Hepatocyte (in vitro differentiated cells): ENCODE measurements at regions not wholly inside any gene's neighbourhood (a gene's known extent, or its start where the extent isn't known, plus 50 kb on each side); places are given as distances from the start of the nearest gene placed in this dataset.

Experiments used
- DNase-seq: peaks from one replicate; pipeline ENCODE4 v3.0.0-alpha.2; 2016; ENCODE audit warnings: low spot score
- H2AFZ ChIP-seq: fragments of 200-600 bp; sonication (generic); 2 replicates; pipeline ENCODE4 v1.6.0; 2016; ENCODE audit warnings: antibody characterized with exemption, mild to moderate bottlenecking
- H3K27ac ChIP-seq: fragments of 200-600 bp; sonication (generic); 2 replicates; pipeline ENCODE4 v1.5.1; 2016; ENCODE audit warnings: mild to moderate bottlenecking
- H3K27me3 ChIP-seq: fragments of 200-600 bp; sonication (generic); 2 replicates; pipeline ENCODE4 v1.6.1; 2016
- H3K36me3 ChIP-seq: fragments of 200-600 bp; sonication (generic); replicated peaks from 2 replicates; pipeline ENCODE4 v1.5.1; 2016; ENCODE audit warnings: low read depth; ENCODE audit not compliant: insufficient read depth
- H3K4me1 ChIP-seq: fragments of 200-600 bp; sonication (generic); 2 replicates; pipeline ENCODE4 v1.5.1; 2016; ENCODE audit warnings: mild to moderate bottlenecking, moderate library complexity; ENCODE audit not compliant: insufficient read depth
- H3K4me2 ChIP-seq: fragments of 200-600 bp; sonication (generic); 2 replicates; pipeline ENCODE4 v1.6.0; 2016
- H3K4me3 ChIP-seq: fragments of 200-600 bp; sonication (generic); 2 replicates; pipeline ENCODE4 v1.5.1; 2016; ENCODE audit warnings: mild to moderate bottlenecking
- H3K79me2 ChIP-seq: fragments of 200-600 bp; sonication (generic); 2 replicates; pipeline ENCODE4 v1.6.0; 2017; ENCODE audit warnings: mild to moderate bottlenecking
- H3K9me2 ChIP-seq: fragments of 200-600 bp; sonication (generic); replicated peaks from 2 replicates; pipeline ENCODE4 v1.6.0; 2017; ENCODE audit warnings: mild to moderate bottlenecking; ENCODE audit not compliant: insufficient read depth
- H3K9me3 ChIP-seq: fragments of 200-600 bp; sonication (generic); 2 replicates; pipeline ENCODE4 v1.5.1; 2016; ENCODE audit warnings: low read depth, mild to moderate bottlenecking
- H4K20me1 ChIP-seq: fragments of 200-600 bp; sonication (generic); 2 replicates; pipeline ENCODE4 v1.6.0; 2016; ENCODE audit warnings: mild to moderate bottlenecking; ENCODE audit not compliant: insufficient read depth, poor library complexity, severe bottlenecking
- EZH2 ChIP-seq: fragments of 200-600 bp; sonication (generic); IDR thresholded peaks from 2 replicates; pipeline ENCODE4 v1.6.1; 2016; ENCODE audit warnings: antibody characterized with exemption, mild to moderate bottlenecking, borderline replicate concordance
- EZH2phosphoT487 ChIP-seq: fragments of 200-600 bp; sonication (generic); IDR thresholded peaks from one replicate; pipeline ENCODE4 v1.6.1; 2018; ENCODE audit warnings: antibody characterized with exemption, mild to moderate bottlenecking, low read depth, moderate library complexity; ENCODE audit not compliant: unreplicated experiment, severe bottlenecking
- WGBS: methylation state at CpG from one replicate; pipeline ENCODE4 v1.1.6; 2016; ENCODE audit warnings: low lambda C conversion rate; ENCODE audit errors: missing lambda C conversion rate; 5-methylcytosine and 5-hydroxymethylcytosine counted together
- TF ChIP-seq, protein P1 (sequence below): fragments of 200-600 bp; sonication (generic); IDR thresholded peaks from 2 replicates; pipeline ENCODE4 v1.5.1; 2016; ENCODE audit warnings: antibody characterized with exemption, mild to moderate bottlenecking; ENCODE audit not compliant: poor library complexity

GRCh38 chr15:95868450-95868849 lies 462.1 kb upstream of the NR2F2 start:
- no peak for TF ChIP-seq EZH2phosphoT487
- TF ChIP-seq, protein P1, sequence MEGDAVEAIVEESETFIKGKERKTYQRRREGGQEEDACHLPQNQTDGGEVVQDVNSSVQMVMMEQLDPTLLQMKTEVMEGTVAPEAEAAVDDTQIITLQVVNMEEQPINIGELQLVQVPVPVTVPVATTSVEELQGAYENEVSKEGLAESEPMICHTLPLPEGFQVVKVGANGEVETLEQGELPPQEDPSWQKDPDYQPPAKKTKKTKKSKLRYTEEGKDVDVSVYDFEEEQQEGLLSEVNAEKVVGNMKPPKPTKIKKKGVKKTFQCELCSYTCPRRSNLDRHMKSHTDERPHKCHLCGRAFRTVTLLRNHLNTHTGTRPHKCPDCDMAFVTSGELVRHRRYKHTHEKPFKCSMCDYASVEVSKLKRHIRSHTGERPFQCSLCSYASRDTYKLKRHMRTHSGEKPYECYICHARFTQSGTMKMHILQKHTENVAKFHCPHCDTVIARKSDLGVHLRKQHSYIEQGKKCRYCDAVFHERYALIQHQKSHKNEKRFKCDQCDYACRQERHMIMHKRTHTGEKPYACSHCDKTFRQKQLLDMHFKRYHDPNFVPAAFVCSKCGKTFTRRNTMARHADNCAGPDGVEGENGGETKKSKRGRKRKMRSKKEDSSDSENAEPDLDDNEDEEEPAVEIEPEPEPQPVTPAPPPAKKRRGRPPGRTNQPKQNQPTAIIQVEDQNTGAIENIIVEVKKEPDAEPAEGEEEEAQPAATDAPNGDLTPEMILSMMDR = no peak
- no peak for TF ChIP-seq EZH2
- Histone ChIP-seq H3K4me2 (no peak overlapping the region), H2AFZ (no peak overlapping the region), H3K79me2 (no peaks in the 10 kb centered on the region), H3K27me3 (no peaks in the 10 kb centered on the region), H3K36me3 (no peaks in the 10 kb centered on the region), H3K9me2 (no peaks in the 10 kb centered on the region), H3K4me3 (no peak overlapping the region), H3K4me1 (no peaks in the 10 kb centered on the region), H4K20me1 (no peaks in the 10 kb centered on the region), H3K9me3 (no peaks in the 10 kb centered on the region), H3K27ac (no peak overlapping the region)
- DNase-seq = no peak
- WGBS = 71% methylated on average over 5 of the region's 5 CpGs

DNA sequence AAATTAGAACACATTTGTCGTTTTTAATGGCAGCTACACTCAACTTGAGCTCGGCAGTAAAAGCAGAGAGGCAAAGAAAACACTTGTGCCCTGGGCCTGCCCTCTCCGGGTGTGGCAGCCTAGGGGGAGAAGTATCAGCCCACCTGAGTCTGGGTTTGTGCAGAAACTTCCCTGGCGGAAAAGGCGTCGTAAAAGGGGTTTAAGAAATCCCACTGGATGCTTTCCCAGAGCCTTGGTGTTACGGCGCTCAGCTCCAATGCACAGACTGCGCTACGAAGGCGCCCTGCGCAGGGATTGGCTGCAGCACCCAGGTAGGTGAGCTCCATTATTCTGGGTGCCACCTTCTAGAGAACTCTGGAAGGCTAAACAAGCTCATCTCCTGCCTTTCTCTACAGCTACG lies 461.5 kb upstream of the NR2F2 start:
- TF ChIP-seq EZH2 (no peak), EZH2phosphoT487 (no peak)
- TF ChIP-seq, protein P1 = no peak
- no peaks in the 10 kb centered on the region for H3K36me3 ChIP-seq
- no peak overlapping the region for H2AFZ ChIP-seq
- H3K9me3 ChIP-seq = no peaks in the 10 kb centered on the region
- H3K4me1 ChIP-seq = no peaks in the 10 kb centered on the region
- H3K4me2 ChIP-seq = no peak overlapping the region
- no peaks in the 10 kb centered on the region for H3K79me2 ChIP-seq
- no peak overlapping the region for H3K4me3 ChIP-seq
- no peaks in the 10 kb centered on the region for H4K20me1 ChIP-seq
- no peaks in the 10 kb centered on the region for H3K9me2 ChIP-seq
- no peak for DNase-seq
- H3K27me3 ChIP-seq = no peaks in the 10 kb centered on the region
- 87% methylated on average over 13 of the region's 13 CpGs for WGBS
- no peak overlapping the region for H3K27ac ChIP-seq

DNA sequence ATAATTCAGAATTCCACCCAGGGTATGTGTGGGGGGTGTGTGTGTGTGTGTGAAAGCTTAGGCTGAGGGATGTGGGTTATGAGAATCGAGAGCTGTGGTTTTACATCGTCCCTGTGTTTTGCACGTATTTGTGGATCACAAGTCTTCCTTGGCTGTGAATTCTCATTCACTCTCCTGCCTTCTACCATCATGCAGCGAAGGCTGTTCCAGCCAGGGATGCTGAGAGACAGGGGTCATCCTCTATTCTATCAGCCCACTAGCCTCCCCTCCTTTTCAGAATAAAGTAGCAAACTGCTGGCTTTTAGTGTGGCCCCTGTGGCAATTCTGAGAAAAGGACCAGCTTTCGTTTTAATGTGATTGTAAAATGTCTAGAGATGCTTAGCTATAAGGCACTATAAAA lies 460.6 kb upstream of the NR2F2 start:
- Histone ChIP-seq H2AFZ (no peak overlapping the region), H3K27ac (no peak overlapping the region)
- WGBS = 79% methylated on average over 5 of the region's 5 CpGs

More for the DNA sequence above, 460.6 kb upstream of the NR2F2 start:
- no peaks in the 10 kb centered on the region for H3K36me3 ChIP-seq
- no peaks in the 10 kb centered on the region for H3K9me2 ChIP-seq
- TF ChIP-seq, protein P1 = no peak
- TF ChIP-seq EZH2 = no peak
- TF ChIP-seq EZH2phosphoT487 = no peak
- no peak overlapping the region for H3K4me2 ChIP-seq
- no peaks in the 10 kb centered on the region for H3K27me3 ChIP-seq
- no peaks in the 10 kb centered on the region for H4K20me1 ChIP-seq
- H3K4me1 ChIP-seq = no peaks in the 10 kb centered on the region
- no peaks in the 10 kb centered on the region for H3K9me3 ChIP-seq
- no peaks in the 10 kb centered on the region for H3K79me2 ChIP-seq
- no peak for DNase-seq
- no peak overlapping the region for H3K4me3 ChIP-seq
